ENCODE measurements at regions not wholly inside any gene's neighbourhood (a gene's known extent, or its start where the extent isn't known, plus 50 kb on each side); places are given as distances from the start of the nearest gene placed in this dataset.

DNA sequence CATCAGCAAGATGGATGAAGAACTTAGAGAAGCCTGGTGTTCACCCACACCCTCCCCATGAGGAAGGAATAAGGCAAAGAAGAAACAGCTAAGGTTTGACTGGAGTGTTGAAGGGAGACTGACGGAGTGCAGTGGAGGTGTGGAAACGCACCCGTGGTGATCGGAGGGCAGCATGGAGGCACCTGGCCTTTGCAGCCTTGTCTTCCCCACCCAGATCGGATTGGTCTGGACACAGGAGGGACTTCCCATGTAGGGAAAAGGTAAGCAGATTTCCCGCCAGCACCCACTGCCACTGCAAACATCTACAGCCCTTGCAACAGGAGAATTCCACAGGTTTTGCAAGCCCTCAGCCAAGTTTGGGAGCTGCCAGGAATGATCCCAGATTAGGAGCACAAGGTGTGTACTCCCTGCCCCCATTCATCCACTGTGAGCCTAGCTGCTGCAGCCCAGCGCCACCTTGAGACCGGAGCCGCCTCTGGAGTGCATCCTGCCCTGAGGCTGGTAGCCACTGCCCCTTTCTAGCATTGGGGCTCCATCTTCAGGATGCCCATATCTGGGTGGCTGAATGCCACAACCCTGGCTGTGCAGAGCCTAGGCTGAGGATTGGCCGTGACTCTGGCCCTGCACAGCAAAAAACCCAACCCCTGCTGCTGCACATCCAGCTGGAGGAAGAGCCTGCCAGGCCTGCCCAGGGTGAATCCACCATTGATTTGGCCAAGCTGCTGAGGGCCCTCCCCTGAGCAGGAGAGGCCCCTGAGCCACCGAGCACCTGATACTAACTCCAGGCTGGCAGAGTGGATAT, 411.1 kb downstream of the TMEM121 start:
- ChIA-PET CTCF (ENCODE audit: low intra/inter-chr PET ratio, low total read pairs) (no interaction called here), POLR2A (no interaction called here)
- no TSS peak for BruUV-seq (replicated peaks)
- FAIRE-seq: no peak
- H3K9me3 ChIP-seq (ENCODE audit: low read length): peaks cover 16% of the 10 kb centered on the region; the same call in 1 of the 2 replicates
- no peak overlapping the region for H3K9ac ChIP-seq (ENCODE audit: insufficient read depth, low read depth, low read length)
- H3K27ac ChIP-seq (ENCODE audit: extremely low read length, insufficient read depth, low read length): no peak overlapping the region
- intact Hi-C loops (cut with micrococcal nuclease; ENCODE audit: unreplicated experiment): no loop called here
- WGBS (ENCODE audit: low lambda C conversion rate): 37% methylated on average over 4 of the region's 11 CpGs
- no peak overlapping the region for H3K4me3 ChIP-seq (replicated peaks in 1 of 3; ENCODE audit: insufficient read depth in 1 of 3, low read depth in 2 of 3, low read length in 3 of 3)
- H3K27me3 ChIP-seq (ENCODE audit: control insufficient read depth in 1 of 2, insufficient read depth in 2 of 2, low read length in 2 of 2): peaks cover 1 to 6% of the 10 kb centered on the region in 2 experiments; a peak in 2 of 5 replicates
- H3K79me2 ChIP-seq (ENCODE audit: insufficient read depth, low read length): no peaks in the 10 kb centered on the region
- TF ChIP-seq RNF2 (conservative IDR thresholded peaks at IDR 0.05; ENCODE audit: low read depth): no peak
- no peak for TF ChIP-seq SRSF9 (IDR thresholded peaks at IDR 0.05; ENCODE audit: borderline replicate concordance, insufficient read depth, low read depth, low read length, poor library complexity, severe bottlenecking)
- TF ChIP-seq, protein P1, sequence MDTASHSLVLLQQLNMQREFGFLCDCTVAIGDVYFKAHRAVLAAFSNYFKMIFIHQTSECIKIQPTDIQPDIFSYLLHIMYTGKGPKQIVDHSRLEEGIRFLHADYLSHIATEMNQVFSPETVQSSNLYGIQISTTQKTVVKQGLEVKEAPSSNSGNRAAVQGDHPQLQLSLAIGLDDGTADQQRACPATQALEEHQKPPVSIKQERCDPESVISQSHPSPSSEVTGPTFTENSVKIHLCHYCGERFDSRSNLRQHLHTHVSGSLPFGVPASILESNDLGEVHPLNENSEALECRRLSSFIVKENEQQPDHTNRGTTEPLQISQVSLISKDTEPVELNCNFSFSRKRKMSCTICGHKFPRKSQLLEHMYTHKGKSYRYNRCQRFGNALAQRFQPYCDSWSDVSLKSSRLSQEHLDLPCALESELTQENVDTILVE (CRISPR knock-in tag; IDR thresholded peaks at IDR 0.05): no peak
- TF ChIP-seq KMT2A (CRISPR knock-in tag; IDR thresholded peaks at IDR 0.05): no peak
- TF ChIP-seq, protein P2, sequence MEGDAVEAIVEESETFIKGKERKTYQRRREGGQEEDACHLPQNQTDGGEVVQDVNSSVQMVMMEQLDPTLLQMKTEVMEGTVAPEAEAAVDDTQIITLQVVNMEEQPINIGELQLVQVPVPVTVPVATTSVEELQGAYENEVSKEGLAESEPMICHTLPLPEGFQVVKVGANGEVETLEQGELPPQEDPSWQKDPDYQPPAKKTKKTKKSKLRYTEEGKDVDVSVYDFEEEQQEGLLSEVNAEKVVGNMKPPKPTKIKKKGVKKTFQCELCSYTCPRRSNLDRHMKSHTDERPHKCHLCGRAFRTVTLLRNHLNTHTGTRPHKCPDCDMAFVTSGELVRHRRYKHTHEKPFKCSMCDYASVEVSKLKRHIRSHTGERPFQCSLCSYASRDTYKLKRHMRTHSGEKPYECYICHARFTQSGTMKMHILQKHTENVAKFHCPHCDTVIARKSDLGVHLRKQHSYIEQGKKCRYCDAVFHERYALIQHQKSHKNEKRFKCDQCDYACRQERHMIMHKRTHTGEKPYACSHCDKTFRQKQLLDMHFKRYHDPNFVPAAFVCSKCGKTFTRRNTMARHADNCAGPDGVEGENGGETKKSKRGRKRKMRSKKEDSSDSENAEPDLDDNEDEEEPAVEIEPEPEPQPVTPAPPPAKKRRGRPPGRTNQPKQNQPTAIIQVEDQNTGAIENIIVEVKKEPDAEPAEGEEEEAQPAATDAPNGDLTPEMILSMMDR (CRISPR knock-in tag; IDR thresholded peaks at IDR 0.05): peak; percentile 27
- TF ChIP-seq STAG1 (CRISPR knock-in tag; IDR thresholded peaks at IDR 0.05): peak; percentile 26; the same call in 1 of the 2 replicates
- no peak for TF ChIP-seq ZSCAN12 (CRISPR knock-in tag; IDR thresholded peaks at IDR 0.05)
- no peak for TF ChIP-seq HNRNPH1 (optimal IDR thresholded peaks at IDR 0.05; ENCODE audit: low read depth, low read length)
- TF ChIP-seq MIER3 (CRISPR knock-in tag; IDR thresholded peaks at IDR 0.05; ENCODE audit: borderline replicate concordance): no peak
- TF ChIP-seq, protein P3, sequence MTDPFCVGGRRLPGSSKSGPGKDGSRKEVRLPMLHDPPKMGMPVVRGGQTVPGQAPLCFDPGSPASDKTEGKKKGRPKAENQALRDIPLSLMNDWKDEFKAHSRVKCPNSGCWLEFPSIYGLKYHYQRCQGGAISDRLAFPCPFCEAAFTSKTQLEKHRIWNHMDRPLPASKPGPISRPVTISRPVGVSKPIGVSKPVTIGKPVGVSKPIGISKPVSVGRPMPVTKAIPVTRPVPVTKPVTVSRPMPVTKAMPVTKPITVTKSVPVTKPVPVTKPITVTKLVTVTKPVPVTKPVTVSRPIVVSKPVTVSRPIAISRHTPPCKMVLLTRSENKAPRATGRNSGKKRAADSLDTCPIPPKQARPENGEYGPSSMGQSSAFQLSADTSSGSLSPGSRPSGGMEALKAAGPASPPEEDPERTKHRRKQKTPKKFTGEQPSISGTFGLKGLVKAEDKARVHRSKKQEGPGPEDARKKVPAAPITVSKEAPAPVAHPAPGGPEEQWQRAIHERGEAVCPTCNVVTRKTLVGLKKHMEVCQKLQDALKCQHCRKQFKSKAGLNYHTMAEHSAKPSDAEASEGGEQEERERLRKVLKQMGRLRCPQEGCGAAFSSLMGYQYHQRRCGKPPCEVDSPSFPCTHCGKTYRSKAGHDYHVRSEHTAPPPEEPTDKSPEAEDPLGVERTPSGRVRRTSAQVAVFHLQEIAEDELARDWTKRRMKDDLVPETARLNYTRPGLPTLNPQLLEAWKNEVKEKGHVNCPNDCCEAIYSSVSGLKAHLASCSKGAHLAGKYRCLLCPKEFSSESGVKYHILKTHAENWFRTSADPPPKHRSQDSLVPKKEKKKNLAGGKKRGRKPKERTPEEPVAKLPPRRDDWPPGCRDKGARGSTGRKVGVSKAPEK (CRISPR knock-in tag; IDR thresholded peaks at IDR 0.05; ENCODE audit: borderline replicate concordance): no peak
- no peak for TF ChIP-seq ZNF34 (CRISPR knock-in tag; IDR thresholded peaks at IDR 0.05; ENCODE audit: borderline replicate concordance)
- no peak for TF ChIP-seq ZNF567 (CRISPR knock-in tag; IDR thresholded peaks at IDR 0.05; ENCODE audit: borderline replicate concordance)
- no peak for TF ChIP-seq PLRG1 (conservative IDR thresholded peaks at IDR 0.05)
- no peak for TF ChIP-seq NCOR1 (IDR thresholded peaks at IDR 0.05; ENCODE audit: borderline replicate concordance, low read length)
- no peak for TF ChIP-seq CBX1 (IDR thresholded peaks at IDR 0.05; ENCODE audit: low read depth)
- H3K4me2 ChIP-seq (ENCODE audit: low read depth, low read length): no peak overlapping the region
- H4K20me1 ChIP-seq (ENCODE audit: insufficient read depth, low read length): no peaks in the 10 kb centered on the region
- peak; percentile 37; the same call in 1 of the 3 replicates for ATAC-seq
- in situ Hi-C loops (cut with HindIII; ENCODE audit: extremely low pct_ligation_motif_present, low pct_unique_long_range_greater_than_20kb): no loop called here
- H3K4me1 ChIP-seq (ENCODE audit: insufficient read depth, low read length): no peaks in the 10 kb centered on the region
- H3K36me3 ChIP-seq (replicated peaks in 1 of 2; ENCODE audit: control insufficient read depth in 1 of 2, insufficient read depth in 2 of 2, low read length in 2 of 2): no peaks in the 10 kb centered on the region
- H2AFZ ChIP-seq (ENCODE audit: low read length): no peak overlapping the region
- DNase-seq (ENCODE audit: low spot score): no peak

Measured in HepG2 (cell line).